Endothelial cell (in vitro differentiated cells): ENCODE measurements at regions not wholly inside any gene's neighbourhood (a gene's known extent, or its start where the extent isn't known, plus 50 kb on each side); places are given as distances from the start of the nearest gene placed in this dataset.

Source experiments
- DNase-seq: peaks from one replicate; pipeline ENCODE4 v3.0.0; 2021; ENCODE audit warnings: low spot score
- H3K27ac Mint-ChIP-seq: one replicate; pipeline ENCODE4 v1.8.0; 2021; ENCODE audit warnings: mixed read lengths, inconsistent platforms; ENCODE audit not compliant: unreplicated experiment
- H3K27me3 Mint-ChIP-seq: one replicate; pipeline ENCODE4 v1.8.0; 2021; ENCODE audit warnings: mild to moderate bottlenecking, moderate library complexity, mixed read lengths, inconsistent platforms; ENCODE audit not compliant: unreplicated experiment
- H3K36me3 Mint-ChIP-seq: one replicate; pipeline ENCODE4 v1.8.0; 2021; ENCODE audit warnings: mild to moderate bottlenecking, low read depth, mixed read lengths, inconsistent platforms; ENCODE audit not compliant: unreplicated experiment
- H3K4me1 Mint-ChIP-seq: one replicate; pipeline ENCODE4 v1.8.0; 2021; ENCODE audit warnings: mild to moderate bottlenecking, mixed read lengths, inconsistent platforms; ENCODE audit not compliant: unreplicated experiment
- H3K4me3 Mint-ChIP-seq: one replicate; pipeline ENCODE4 v1.8.0; 2021; ENCODE audit warnings: mild to moderate bottlenecking, mixed read lengths, inconsistent platforms; ENCODE audit not compliant: unreplicated experiment
- H3K9me3 Mint-ChIP-seq: one replicate; pipeline ENCODE4 v1.8.0; 2021; ENCODE audit warnings: mixed read lengths, inconsistent platforms; ENCODE audit not compliant: unreplicated experiment
- CTCF ChIP-seq: fragments of 200-600 bp; sonication (generic); IDR thresholded peaks from one replicate; pipeline ENCODE4 v1.5.0; 2021; ENCODE audit warnings: antibody characterized with exemption; ENCODE audit not compliant: unreplicated experiment

GRCh38 chr4:7118013-7118832, 50.4 kb upstream of the GRPEL1 start:
- H3K4me3 Mint-ChIP-seq, result peak overlapping the region; percentile 13
- no peak for DNase-seq
- no peaks in the 10 kb centered on the region for H3K4me1 Mint-ChIP-seq
- peaks cover 13% of the 10 kb centered on the region for H3K27me3 Mint-ChIP-seq
- TF ChIP-seq CTCF, result no peak
- peaks cover 7% of the 10 kb centered on the region for H3K9me3 Mint-ChIP-seq
- no peak overlapping the region for H3K27ac Mint-ChIP-seq
- H3K36me3 Mint-ChIP-seq, result peaks cover 11% of the 10 kb centered on the region
